COLO668 (cell line): ENCODE measurements at regions not wholly inside any gene's neighbourhood (a gene's known extent, or its start where the extent isn't known, plus 50 kb on each side); places are given as distances from the start of the nearest gene placed in this dataset.

Experiments
- DNase-seq: peaks from one replicate; lab custom pipeline; 2025; ENCODE audit not compliant: unreplicated experiment; lab: John Stamatoyannopoulos, UW

GRCh38 chr17:51540151-51540550 lies 279.8 kb downstream of the UTP18 start:
- DNase-seq = no peak

- no peak for DNase-seq
Measured at GRCh38 chr17:51541215-51541614, 280.9 kb downstream of the UTP18 start.

DNA sequence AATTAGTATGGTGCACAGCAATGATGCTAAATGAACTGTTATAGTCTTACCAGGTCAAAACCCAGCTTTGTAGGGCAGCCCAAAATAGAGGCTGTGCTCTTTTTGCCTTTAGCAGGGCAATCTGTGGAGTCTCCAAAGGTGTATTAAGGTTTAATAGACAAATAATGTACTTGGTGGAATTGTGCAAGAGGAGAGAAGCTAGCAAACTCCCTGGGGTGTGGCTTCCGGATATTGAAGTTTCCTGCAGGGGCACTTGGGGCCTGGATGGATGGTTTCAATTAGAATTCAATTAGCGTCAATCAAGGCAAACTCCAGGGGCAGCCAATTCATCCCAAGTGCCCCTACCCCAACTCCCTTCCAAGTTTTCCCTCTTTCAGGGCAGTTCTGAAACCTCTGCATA lies 285.8 kb downstream of the UTP18 start:
- DNase-seq = no peak

DNA sequence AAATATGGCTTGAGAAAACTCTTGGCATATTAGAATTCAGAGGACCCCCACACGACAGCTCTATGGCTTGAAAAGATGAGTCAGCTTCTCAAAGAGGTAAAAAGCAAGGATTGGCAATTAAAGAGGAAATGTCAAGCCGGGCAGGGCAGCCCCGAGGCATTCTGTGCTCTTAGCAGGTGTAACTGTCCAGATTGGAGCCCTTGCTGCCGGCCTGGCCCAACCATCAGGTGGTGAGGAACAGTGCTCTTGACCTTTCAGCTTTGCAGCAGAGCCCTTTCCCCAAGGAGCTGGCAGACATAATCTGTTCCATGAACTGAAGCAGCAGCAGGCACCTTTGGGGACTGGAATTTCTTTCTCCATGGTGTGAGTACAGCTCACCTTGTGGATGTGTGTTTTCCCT lies 287.8 kb downstream of the UTP18 start:
- no peak for DNase-seq

DNA sequence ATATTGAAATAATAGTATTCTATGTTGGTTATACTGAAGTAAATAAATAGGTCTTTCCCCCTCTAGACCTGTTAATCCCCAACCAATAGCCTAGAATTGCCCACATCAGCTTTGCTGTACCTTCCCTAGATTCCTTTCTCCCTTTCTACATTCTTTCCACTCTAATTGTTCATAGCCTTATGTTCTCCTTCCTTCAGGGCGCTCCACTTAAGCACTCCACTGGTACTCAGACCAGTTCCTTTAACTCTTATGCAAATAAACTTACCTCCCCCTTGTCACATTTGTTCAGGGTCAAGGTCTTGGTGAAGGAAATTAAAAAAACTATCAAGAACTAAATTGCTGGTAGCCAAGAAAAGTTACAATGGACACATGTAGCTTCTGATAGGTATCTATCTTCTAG lies 294.8 kb downstream of the UTP18 start:
- DNase-seq = no peak

DNA sequence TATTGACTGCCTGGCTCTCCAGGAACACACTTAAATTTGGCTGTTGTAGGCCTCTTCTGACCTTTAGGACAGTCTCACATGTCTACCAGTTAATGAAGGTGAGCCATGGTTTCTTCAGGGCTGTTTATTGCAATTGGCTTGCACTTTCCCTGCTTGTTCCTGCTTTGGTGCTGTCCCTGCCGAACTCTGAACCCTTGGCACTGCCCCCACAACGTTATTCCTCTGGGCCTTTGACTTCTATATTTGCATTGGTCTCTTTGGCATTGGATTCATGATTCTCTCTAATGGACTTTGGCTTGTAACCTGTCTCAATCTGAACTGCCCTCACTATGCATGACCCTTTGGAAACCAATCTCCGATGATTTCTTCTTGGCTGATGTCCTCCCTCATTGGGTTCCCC lies 299.4 kb downstream of the UTP18 start:
- no peak for DNase-seq

GRCh38 chr17:51560398-51560797 lies 300.1 kb downstream of the UTP18 start:
- DNase-seq = no peak

GRCh38 chr17:51563961-51564360 lies 303.6 kb downstream of the UTP18 start:
- DNase-seq = no peak

- no peak for DNase-seq
Measured at GRCh38 chr17:51572115-51572514, 311.8 kb downstream of the UTP18 start.
